ENCODE measurements at regions not wholly inside any gene's neighbourhood (a gene's known extent, or its start where the extent isn't known, plus 50 kb on each side); places are given as distances from the start of the nearest gene placed in this dataset.

- H3K27ac ChIP-seq = no peak overlapping the region
- H3K4me1 ChIP-seq = no peaks in the 10 kb centered on the region
- no peak overlapping the region for H3K4me3 ChIP-seq
- DNase-seq (ENCODE audit: low spot score in 2 of 2) = no peak
- no peaks in the 10 kb centered on the region for H3K27me3 ChIP-seq
- TF ChIP-seq, protein P1, sequence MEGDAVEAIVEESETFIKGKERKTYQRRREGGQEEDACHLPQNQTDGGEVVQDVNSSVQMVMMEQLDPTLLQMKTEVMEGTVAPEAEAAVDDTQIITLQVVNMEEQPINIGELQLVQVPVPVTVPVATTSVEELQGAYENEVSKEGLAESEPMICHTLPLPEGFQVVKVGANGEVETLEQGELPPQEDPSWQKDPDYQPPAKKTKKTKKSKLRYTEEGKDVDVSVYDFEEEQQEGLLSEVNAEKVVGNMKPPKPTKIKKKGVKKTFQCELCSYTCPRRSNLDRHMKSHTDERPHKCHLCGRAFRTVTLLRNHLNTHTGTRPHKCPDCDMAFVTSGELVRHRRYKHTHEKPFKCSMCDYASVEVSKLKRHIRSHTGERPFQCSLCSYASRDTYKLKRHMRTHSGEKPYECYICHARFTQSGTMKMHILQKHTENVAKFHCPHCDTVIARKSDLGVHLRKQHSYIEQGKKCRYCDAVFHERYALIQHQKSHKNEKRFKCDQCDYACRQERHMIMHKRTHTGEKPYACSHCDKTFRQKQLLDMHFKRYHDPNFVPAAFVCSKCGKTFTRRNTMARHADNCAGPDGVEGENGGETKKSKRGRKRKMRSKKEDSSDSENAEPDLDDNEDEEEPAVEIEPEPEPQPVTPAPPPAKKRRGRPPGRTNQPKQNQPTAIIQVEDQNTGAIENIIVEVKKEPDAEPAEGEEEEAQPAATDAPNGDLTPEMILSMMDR (IDR thresholded peaks at IDR 0.05) = no peak
- no peaks in the 10 kb centered on the region for H3K9me3 ChIP-seq
- H3K36me3 ChIP-seq = no peaks in the 10 kb centered on the region
Observed at GRCh38 chr5:114062932-114063867, 298.7 kb upstream of the KCNN2 start.

GRCh38 chr5:114065912-114066311, 296.0 kb upstream of the KCNN2 start:
- no peaks in the 10 kb centered on the region for H3K4me1 ChIP-seq
- H3K27ac ChIP-seq = no peak overlapping the region
- H3K36me3 ChIP-seq = no peaks in the 10 kb centered on the region
- TF ChIP-seq EP300 (IDR thresholded peaks at IDR 0.05) (no peak), POLR2A (IDR thresholded peaks at IDR 0.05) (no peak)
- TF ChIP-seq, protein P1 (IDR thresholded peaks at IDR 0.05) = no peak
- no peak overlapping the region for H3K4me3 ChIP-seq
- no peak for DNase-seq (ENCODE audit: low spot score in 2 of 2)
- no peaks in the 10 kb centered on the region for H3K9me3 ChIP-seq
- H3K27me3 ChIP-seq = no peaks in the 10 kb centered on the region
- 43% methylated on average over 1 of the region's 1 CpG for WGBS, 2 donors

- Histone ChIP-seq H3K27ac (no peak overlapping the region), H3K36me3 (no peaks in the 10 kb centered on the region), H3K9me3 (no peaks in the 10 kb centered on the region), H3K27me3 (no peaks in the 10 kb centered on the region), H3K4me1 (no peaks in the 10 kb centered on the region), H3K4me3 (no peak overlapping the region)
- TF ChIP-seq EP300 (IDR thresholded peaks at IDR 0.05) = no peak
- TF ChIP-seq, protein P1 (IDR thresholded peaks at IDR 0.05) = no peak
- no peak for TF ChIP-seq POLR2A (IDR thresholded peaks at IDR 0.05)
- 72 to 73% methylated on average over 7 of the region's 7 CpGs for WGBS, 2 donors
- DNase-seq (ENCODE audit: low spot score in 2 of 2) = no peak
Observed at GRCh38 chr5:114070093-114070722, 291.7 kb upstream of the KCNN2 start.

GRCh38 chr5:114089259-114089658, 272.6 kb upstream of the KCNN2 start:
- no peak for DNase-seq (ENCODE audit: low spot score in 2 of 2)
- 35 to 41% methylated on average over 4 of the region's 4 CpGs for WGBS, 2 donors
- no peaks in the 10 kb centered on the region for H3K36me3 ChIP-seq
- TF ChIP-seq POLR2A (IDR thresholded peaks at IDR 0.05) = no peak
- TF ChIP-seq, protein P1 (IDR thresholded peaks at IDR 0.05) = no peak
- no peak overlapping the region for H3K4me3 ChIP-seq
- peaks cover 0 to 6% (median 0%) of the 10 kb centered on the region in 4 donors for H3K9me3 ChIP-seq
- H3K4me1 ChIP-seq = no peaks in the 10 kb centered on the region
- H3K27ac ChIP-seq = no peak overlapping the region
- H3K27me3 ChIP-seq = no peaks in the 10 kb centered on the region

DNA sequence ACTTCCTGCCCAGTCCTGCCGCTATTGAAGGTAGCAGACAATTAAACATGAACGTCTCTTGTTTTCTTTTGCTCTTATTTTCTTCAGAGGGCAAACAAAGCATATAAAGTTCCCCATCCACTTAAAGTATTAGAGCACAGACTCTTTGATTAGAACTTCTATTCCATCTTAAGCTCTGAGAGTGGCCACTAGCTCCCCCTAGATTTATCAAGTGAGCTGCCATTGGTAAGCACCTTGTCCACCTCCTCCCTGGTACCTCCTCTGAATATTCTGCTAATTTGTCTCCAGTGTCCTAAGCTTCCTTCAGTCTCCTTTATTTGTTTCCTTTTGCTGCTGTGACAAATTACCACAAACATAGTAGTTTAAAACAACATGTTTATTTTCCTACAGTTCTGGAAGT, 264.3 kb upstream of the KCNN2 start:
- H3K9me3 ChIP-seq = peaks cover 0 to 1% (median 0%) of the 10 kb centered on the region in 4 donors
- H3K4me1 ChIP-seq = no peaks in the 10 kb centered on the region
- H3K36me3 ChIP-seq = no peaks in the 10 kb centered on the region
- DNase-seq (ENCODE audit: low spot score in 2 of 2) = no peak
- H3K4me3 ChIP-seq = no peak overlapping the region
- H3K27ac ChIP-seq = no peak overlapping the region
- H3K27me3 ChIP-seq = no peaks in the 10 kb centered on the region
- WGBS, 2 donors = 57 to 59% methylated on average over 2 of the region's 2 CpGs
- TF ChIP-seq EP300 (IDR thresholded peaks at IDR 0.05) (no peak), POLR2A (IDR thresholded peaks at IDR 0.05) (no peak)
- TF ChIP-seq, protein P1 (IDR thresholded peaks at IDR 0.05) = no peak

Measured in tibial nerve (tissue), 4 donors.